HG03097 (cell line): ENCODE measurements at regions not wholly inside any gene's neighbourhood (a gene's known extent, or its start where the extent isn't known, plus 50 kb on each side); places are given as distances from the start of the nearest gene placed in this dataset.

Source experiments
- ATAC-seq: cut with Tn5 transposase; IDR thresholded peaks from one replicate; pipeline ENCODE4 v1.9.1; 2021; ENCODE audit not compliant: unreplicated experiment, low FRiP score

GRCh38 chr3:67898916-67899315 is 244.5 kb upstream of the SUCLG2 start:
- no peak for ATAC-seq

- ATAC-seq = no peak
These were observed 243.2 kb upstream of the SUCLG2 start for GRCh38 chr3:67897351-67898336.

GRCh38 chr3:67896130-67896529 is 241.7 kb upstream of the SUCLG2 start:
- ATAC-seq = no peak

- ATAC-seq = no peak
These were observed 240.1 kb upstream of the SUCLG2 start for GRCh38 chr3:67894510-67894909.

GRCh38 chr3:67884345-67884744 is 229.9 kb upstream of the SUCLG2 start:
- no peak for ATAC-seq

- no peak for ATAC-seq
These were observed 229.4 kb upstream of the SUCLG2 start for GRCh38 chr3:67883766-67884165.

GRCh38 chr3:67882981-67883380 is 228.6 kb upstream of the SUCLG2 start:
- ATAC-seq = no peak

GRCh38 chr3:67876261-67876660 is 221.8 kb upstream of the SUCLG2 start:
- ATAC-seq = no peak

GRCh38 chr3:67875858-67876257 is 221.4 kb upstream of the SUCLG2 start:
- no peak for ATAC-seq

GRCh38 chr3:67875338-67875737 is 220.9 kb upstream of the SUCLG2 start:
- no peak for ATAC-seq

GRCh38 chr3:67870477-67870876 is 216.1 kb upstream of the SUCLG2 start:
- no peak for ATAC-seq

GRCh38 chr3:67866571-67866970 is 212.2 kb upstream of the SUCLG2 start:
- no peak for ATAC-seq

GRCh38 chr3:67864587-67865183 is 210.3 kb upstream of the SUCLG2 start:
- no peak for ATAC-seq

GRCh38 chr3:67863869-67864268 is 209.5 kb upstream of the SUCLG2 start:
- no peak for ATAC-seq

- no peak for ATAC-seq
These were observed 206.0 kb upstream of the SUCLG2 start for GRCh38 chr3:67860429-67860828.

- ATAC-seq = no peak
These were observed 204.1 kb upstream of the SUCLG2 start for GRCh38 chr3:67858492-67858891.

GRCh38 chr3:67856718-67857117 is 202.3 kb upstream of the SUCLG2 start:
- no peak for ATAC-seq

GRCh38 chr3:67854663-67855062 is 200.3 kb upstream of the SUCLG2 start:
- ATAC-seq = no peak

GRCh38 chr3:67853520-67853919 is 199.1 kb upstream of the SUCLG2 start:
- no peak for ATAC-seq

- no peak for ATAC-seq
These were observed 193.9 kb upstream of the SUCLG2 start for GRCh38 chr3:67848299-67848698.

GRCh38 chr3:67846166-67846565 is 191.8 kb upstream of the SUCLG2 start:
- ATAC-seq = no peak

GRCh38 chr3:67832817-67833216 is 178.4 kb upstream of the SUCLG2 start:
- no peak for ATAC-seq
